ENCODE measurements at regions not wholly inside any gene's neighbourhood (a gene's known extent, or its start where the extent isn't known, plus 50 kb on each side); places are given as distances from the start of the nearest gene placed in this dataset.

GRCh38 chr2:226554701-226555100 is 244.9 kb downstream of the IRS1 start:
- DNase-seq (ENCODE audit: low read depth), result no peak
- no peak for TF ChIP-seq CTCF (IDR thresholded peaks at IDR 0.05; ENCODE audit: insufficient read depth, low read length, poor library complexity, severe bottlenecking)
- Histone ChIP-seq H3K36me3 (ENCODE audit: control insufficient read depth, insufficient read depth, low read length) (no peaks in the 10 kb centered on the region), H3K4me3 (ENCODE audit: low read depth, low read length) (no peak overlapping the region), H3K27me3 (ENCODE audit: control insufficient read depth, insufficient read depth, low read length) (no peaks in the 10 kb centered on the region)

- TF ChIP-seq CTCF (IDR thresholded peaks at IDR 0.05; ENCODE audit: insufficient read depth, low read length, poor library complexity, severe bottlenecking), result no peak
- DNase-seq (ENCODE audit: low read depth), result no peak
- H3K27me3 ChIP-seq (ENCODE audit: control insufficient read depth, insufficient read depth, low read length), result no peaks in the 10 kb centered on the region
- no peaks in the 10 kb centered on the region for H3K36me3 ChIP-seq (ENCODE audit: control insufficient read depth, insufficient read depth, low read length)
- H3K4me3 ChIP-seq (ENCODE audit: low read depth, low read length), result no peak overlapping the region
These were observed 246.3 kb downstream of the IRS1 start for GRCh38 chr2:226553333-226553732.

- DNase-seq (ENCODE audit: low read depth), result no peak
- Histone ChIP-seq H3K27me3 (ENCODE audit: control insufficient read depth, insufficient read depth, low read length) (no peaks in the 10 kb centered on the region), H3K36me3 (ENCODE audit: control insufficient read depth, insufficient read depth, low read length) (no peaks in the 10 kb centered on the region), H3K4me3 (ENCODE audit: low read depth, low read length) (no peak overlapping the region)
- no peak for TF ChIP-seq CTCF (IDR thresholded peaks at IDR 0.05; ENCODE audit: insufficient read depth, low read length, poor library complexity, severe bottlenecking)
These were observed 246.9 kb downstream of the IRS1 start for GRCh38 chr2:226552571-226553285.

GRCh38 chr2:226551522-226552250 is 247.9 kb downstream of the IRS1 start:
- no peak overlapping the region for H3K4me3 ChIP-seq (ENCODE audit: low read depth, low read length)
- TF ChIP-seq CTCF (IDR thresholded peaks at IDR 0.05; ENCODE audit: insufficient read depth, low read length, poor library complexity, severe bottlenecking), result no peak
- DNase-seq (ENCODE audit: low read depth), result no peak
- no peaks in the 10 kb centered on the region for H3K36me3 ChIP-seq (ENCODE audit: control insufficient read depth, insufficient read depth, low read length)
- no peaks in the 10 kb centered on the region for H3K27me3 ChIP-seq (ENCODE audit: control insufficient read depth, insufficient read depth, low read length)

- Histone ChIP-seq H3K4me3 (ENCODE audit: low read depth, low read length) (no peak overlapping the region), H3K36me3 (ENCODE audit: control insufficient read depth, insufficient read depth, low read length) (no peaks in the 10 kb centered on the region), H3K27me3 (ENCODE audit: control insufficient read depth, insufficient read depth, low read length) (no peaks in the 10 kb centered on the region)
- no peak for TF ChIP-seq CTCF (IDR thresholded peaks at IDR 0.05; ENCODE audit: insufficient read depth, low read length, poor library complexity, severe bottlenecking)
- DNase-seq (ENCODE audit: low read depth), result no peak
These were observed 248.8 kb downstream of the IRS1 start for GRCh38 chr2:226550801-226551200.

Data from kidney epithelial cell (primary cell).